MCF 10A (cell line): ENCODE measurements at regions not wholly inside any gene's neighbourhood (a gene's known extent, or its start where the extent isn't known, plus 50 kb on each side); places are given as distances from the start of the nearest gene placed in this dataset.

Source experiments
- BruUV-seq: library from RNA; stranded (reverse); fragments of 400-500 nt; replicated peaks from 2 replicates; lab custom pipeline; 2021; lab: Mats Ljungman, UMichigan
- CTCF ChIA-PET: fragments of 300-600 bp; sonication (Branson Sonifier 250); formaldehyde crosslinking; extraction: SDS; loops from one replicate; lab custom pipeline; 2021; ENCODE audit warnings: antibody characterized with exemption, inconsistent platforms; lab: Yijun Ruan, JAX
- POLR2A ChIA-PET: fragments of 300-600, 350-650 bp; sonication (Branson Sonifier 250); formaldehyde crosslinking; extraction: SDS; loops from one replicate; lab custom pipeline; 2020; ENCODE audit warnings: antibody characterized with exemption, inconsistent platforms; lab: Yijun Ruan, JAX
- DNase-seq: peaks from one replicate; pipeline ENCODE4 v3.0.0-alpha.2; 2018; ENCODE audit not compliant: unreplicated experiment
- H3K27ac Mint-ChIP-seq: one replicate; pipeline ENCODE4 v1.8.0; 2022; ENCODE audit warnings: mild to moderate bottlenecking, low read depth, mixed read lengths; ENCODE audit not compliant: unreplicated experiment
- H3K27me3 Mint-ChIP-seq: one replicate; pipeline ENCODE4 v1.8.0; 2022; ENCODE audit warnings: mixed read lengths; ENCODE audit not compliant: insufficient read depth, unreplicated experiment
- H3K36me3 Mint-ChIP-seq: one replicate; pipeline ENCODE4 v1.8.0; 2022; ENCODE audit warnings: mild to moderate bottlenecking, moderate library complexity, mixed read lengths; ENCODE audit not compliant: insufficient read depth, unreplicated experiment
- H3K4me1 Mint-ChIP-seq: one replicate; pipeline ENCODE4 v1.8.0; 2022; ENCODE audit warnings: mixed read lengths; ENCODE audit not compliant: insufficient read depth, unreplicated experiment
- H3K4me3 Mint-ChIP-seq: one replicate; pipeline ENCODE4 v1.8.0; 2022; ENCODE audit warnings: mild to moderate bottlenecking, moderate library complexity, mixed read lengths; ENCODE audit not compliant: unreplicated experiment
- H3K9me3 Mint-ChIP-seq: one replicate; pipeline ENCODE4 v1.8.0; 2022; ENCODE audit warnings: mixed read lengths; ENCODE audit not compliant: unreplicated experiment
- CTCF ChIP-seq: fragments of 200-600 bp; IDR thresholded peaks from one replicate; pipeline ENCODE4 v1.8.0; 2022; ENCODE audit warnings: antibody characterized with exemption, mild to moderate bottlenecking; ENCODE audit not compliant: unreplicated experiment
- intact Hi-C: fragments of 100-400 bp; cut with micrococcal nuclease; formaldehyde crosslinking; loops from 2 replicates; pipeline ENCODE4 v1.14.1; 2022

DNA sequence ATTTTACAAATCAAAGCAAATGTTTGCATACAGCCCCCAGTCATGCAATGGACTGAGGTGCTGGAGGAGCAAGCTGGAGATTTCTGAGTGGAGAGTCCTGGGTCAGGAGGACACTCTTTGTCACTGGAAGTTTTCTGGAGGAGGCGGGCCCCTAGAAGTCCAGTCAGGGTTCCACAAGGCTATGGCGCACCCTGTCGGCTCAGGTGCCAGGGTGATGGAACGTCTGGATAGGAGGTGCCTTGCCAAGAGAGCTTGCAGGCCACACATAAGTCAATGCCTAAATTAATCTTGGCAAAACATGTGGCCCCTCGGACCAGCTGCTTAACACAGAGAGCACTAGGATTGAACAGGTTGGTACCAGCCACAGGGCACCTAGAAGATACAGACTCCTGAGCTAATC is 174.7 kb upstream of the CADM1 start:
- BruUV-seq = no TSS peak

DNA sequence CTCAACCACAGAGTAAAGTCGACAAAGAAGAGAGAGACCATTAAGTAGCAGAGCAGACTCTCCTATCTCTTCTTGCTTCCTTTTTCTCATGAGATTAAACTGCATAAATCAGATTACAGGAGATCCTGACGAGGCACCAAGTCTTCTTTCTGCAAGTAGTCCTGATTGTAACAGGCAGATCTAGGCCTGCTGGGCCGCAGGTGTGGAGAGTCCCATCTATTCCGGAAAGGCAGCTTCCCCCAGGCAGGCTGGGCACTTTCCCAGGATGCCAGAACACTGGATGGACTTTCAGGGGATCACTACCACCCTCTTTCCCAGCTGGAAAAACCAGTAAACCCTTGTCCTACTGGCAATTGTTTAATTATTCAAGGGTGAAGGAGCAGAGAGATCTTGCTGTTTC is 173.0 kb upstream of the CADM1 start:
- Mint-ChIP-seq H3K9me3 (peaks cover 2% of the 10 kb centered on the region), H3K27me3 (no peaks in the 10 kb centered on the region), H3K36me3 (no peaks in the 10 kb centered on the region), H3K4me3 (no peak overlapping the region), H3K4me1 (no peaks in the 10 kb centered on the region), H3K27ac (no peak overlapping the region)
- CTCF ChIA-PET = no interaction called here
- POLR2A ChIA-PET = no interaction called here
- intact Hi-C loops = no loop called here
- no peak for DNase-seq
- TF ChIP-seq CTCF = no peak
- BruUV-seq = no TSS peak

More for the DNA sequence above, 174.7 kb upstream of the CADM1 start:
- Mint-ChIP-seq H3K4me3 (no peak overlapping the region), H3K27ac (no peak overlapping the region), H3K9me3 (peaks cover 7% of the 10 kb centered on the region), H3K4me1 (no peaks in the 10 kb centered on the region), H3K27me3 (peaks cover 6% of the 10 kb centered on the region), H3K36me3 (no peaks in the 10 kb centered on the region)
- CTCF ChIA-PET = no interaction called here
- POLR2A ChIA-PET = no interaction called here
- intact Hi-C loops = no loop called here
- no peak for DNase-seq
- TF ChIP-seq CTCF = no peak

DNA sequence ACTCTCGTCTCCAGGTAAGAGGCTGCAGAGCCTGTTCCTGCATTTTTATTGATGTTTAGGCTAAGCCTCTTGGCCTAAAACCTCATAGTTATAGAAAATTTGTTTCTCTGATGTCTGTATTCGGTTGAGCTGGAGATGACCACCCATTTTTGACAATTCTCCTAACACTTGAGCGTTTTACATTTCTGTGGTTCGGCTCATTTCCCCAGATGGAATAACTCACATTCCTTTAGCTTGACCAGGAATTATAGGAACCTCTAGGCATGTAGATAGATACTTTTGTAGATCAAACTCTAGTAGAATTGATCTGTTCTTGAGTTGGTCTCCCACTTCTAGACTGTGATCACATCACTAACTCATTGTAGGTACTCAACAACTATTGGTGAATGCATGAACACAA is 172.6 kb upstream of the CADM1 start:
- no TSS peak for BruUV-seq
- Mint-ChIP-seq H3K9me3 (no peaks in the 10 kb centered on the region), H3K36me3 (no peaks in the 10 kb centered on the region), H3K4me1 (no peaks in the 10 kb centered on the region), H3K4me3 (no peak overlapping the region), H3K27ac (no peak overlapping the region), H3K27me3 (no peaks in the 10 kb centered on the region)
- ChIA-PET CTCF (no interaction called here), POLR2A (no interaction called here)
- no peak for TF ChIP-seq CTCF
- no peak for DNase-seq
- intact Hi-C loops = no loop called here

- BruUV-seq = no TSS peak
- ChIA-PET POLR2A (no interaction called here), CTCF (no interaction called here)
- no peak overlapping the region for H3K4me3 Mint-ChIP-seq
- no peak overlapping the region for H3K27ac Mint-ChIP-seq
- no peaks in the 10 kb centered on the region for H3K36me3 Mint-ChIP-seq
- no peak for DNase-seq
- intact Hi-C loops = no loop called here
- TF ChIP-seq CTCF = no peak
- no peaks in the 10 kb centered on the region for H3K4me1 Mint-ChIP-seq
- no peaks in the 10 kb centered on the region for H3K27me3 Mint-ChIP-seq
- no peaks in the 10 kb centered on the region for H3K9me3 Mint-ChIP-seq
These were observed 172.0 kb upstream of the CADM1 start for GRCh38 chr11:115676206-115676605.
